ENCODE measurements at regions not wholly inside any gene's neighbourhood (a gene's known extent, or its start where the extent isn't known, plus 50 kb on each side); places are given as distances from the start of the nearest gene placed in this dataset.

DNA sequence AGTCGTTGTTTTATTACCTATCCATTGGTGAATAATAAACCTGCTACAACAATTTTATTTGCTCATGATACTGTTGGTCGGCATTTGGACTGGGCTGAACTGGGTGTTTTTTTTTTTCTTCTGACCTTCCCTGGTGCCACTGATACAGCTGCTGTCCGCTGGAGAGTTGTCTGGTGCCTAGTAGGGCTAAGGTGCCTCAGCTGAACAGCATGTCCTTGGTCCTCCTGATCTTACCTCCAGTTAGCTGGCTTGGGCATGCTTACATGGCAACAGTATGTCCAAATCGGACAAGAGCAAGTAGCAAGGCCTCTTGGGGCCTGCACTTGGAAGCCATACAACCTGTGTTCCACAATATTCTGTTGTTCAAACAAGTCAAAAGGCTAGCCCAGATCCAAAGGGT lies 563.4 kb downstream of the BMP2 start:
- no peak for DNase-seq (ENCODE audit: low read depth in 2 of 2)

- no peak for DNase-seq (ENCODE audit: low read depth in 2 of 2)
Observed at GRCh38 chr20:7332169-7332568, 564.7 kb downstream of the BMP2 start.

- DNase-seq (ENCODE audit: low read depth in 2 of 2) = no peak
Observed at GRCh38 chr20:7333841-7334240, 566.4 kb downstream of the BMP2 start.

GRCh38 chr20:7346026-7346425 lies 578.5 kb downstream of the BMP2 start:
- DNase-seq (ENCODE audit: low read depth in 2 of 2) = no peak

GRCh38 chr20:7346562-7346961 lies 579.1 kb downstream of the BMP2 start:
- DNase-seq (ENCODE audit: low read depth in 2 of 2) = no peak

DNA sequence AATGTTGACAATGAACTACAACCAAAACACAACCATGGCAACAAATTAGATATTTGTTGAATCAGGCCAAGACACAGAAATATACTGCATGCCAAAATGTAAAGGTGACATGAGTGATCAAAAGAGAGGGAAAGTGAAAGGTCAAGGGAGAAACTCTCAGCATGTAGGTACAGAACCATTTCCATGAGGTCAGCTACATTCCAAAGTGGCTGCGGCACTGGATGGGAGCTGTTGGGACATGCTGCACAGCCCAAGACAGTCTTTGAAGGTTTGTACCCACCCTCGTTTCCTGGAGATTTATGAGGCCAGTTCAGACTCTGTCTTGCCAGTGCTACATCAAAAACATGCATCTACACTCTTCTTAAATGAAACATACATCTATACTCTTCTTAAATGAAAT lies 579.9 kb downstream of the BMP2 start:
- DNase-seq (ENCODE audit: low read depth in 2 of 2) = no peak

DNA sequence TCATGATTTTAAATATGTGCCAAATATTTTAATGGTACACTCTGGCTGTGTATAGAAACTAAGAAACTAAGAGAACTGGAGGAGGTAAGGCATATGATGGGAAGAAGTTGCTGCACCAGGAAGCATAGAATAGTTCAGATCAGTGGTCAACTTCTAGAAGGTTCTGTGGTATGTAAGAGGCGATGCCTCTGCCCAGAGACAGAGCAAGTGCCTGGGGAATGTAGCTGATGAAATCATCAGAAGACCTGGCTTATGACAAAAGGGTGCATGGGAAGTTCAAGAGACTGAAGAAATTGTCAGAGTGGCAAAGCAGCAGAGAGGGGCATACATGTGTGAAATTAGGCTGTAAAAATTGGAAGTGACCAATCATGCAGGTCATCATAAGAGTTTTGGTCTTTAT lies 580.8 kb downstream of the BMP2 start:
- DNase-seq (ENCODE audit: low read depth in 2 of 2) = no peak

DNA sequence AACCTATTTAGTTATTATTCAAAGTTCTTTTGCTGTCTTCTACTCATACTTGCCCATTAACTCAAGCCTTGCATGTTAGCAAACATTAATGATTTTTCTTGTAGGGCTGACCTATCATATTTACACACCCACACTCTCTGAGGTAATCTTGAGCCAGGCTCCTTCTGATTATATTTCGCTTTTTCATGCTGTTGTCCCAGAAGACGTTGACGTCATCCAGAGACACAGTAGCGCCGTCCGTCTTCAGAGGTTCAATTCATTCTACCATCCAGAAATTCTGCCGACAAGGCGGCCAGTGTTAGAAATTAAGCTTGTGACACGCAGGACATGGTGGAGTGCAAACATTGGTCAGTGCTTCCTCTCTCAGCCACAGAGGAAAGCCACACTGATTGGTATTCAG lies 584.7 kb downstream of the BMP2 start:
- no peak for DNase-seq (ENCODE audit: low read depth in 2 of 2)

DNA sequence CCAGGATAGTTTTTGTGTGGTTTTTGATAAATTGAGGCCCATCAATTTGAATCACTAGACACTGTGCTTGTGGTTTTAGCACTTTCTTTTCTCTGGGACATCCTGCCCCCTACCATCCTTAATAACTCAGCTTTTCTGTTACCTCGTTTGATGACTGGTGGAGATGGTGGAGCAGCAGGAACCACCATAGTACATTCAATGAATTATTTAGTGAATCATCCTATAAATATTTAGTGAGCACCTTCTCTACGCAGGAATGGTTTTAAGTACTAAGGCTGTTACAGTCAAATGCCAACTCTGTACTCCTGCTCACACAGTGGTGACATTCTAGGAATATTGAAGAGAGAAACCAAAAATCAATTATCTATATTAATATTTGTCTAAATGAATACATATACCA lies 585.2 kb downstream of the HAO1 start:
- no peak for DNase-seq (ENCODE audit: low read depth in 2 of 2)

GRCh38 chr20:7358670-7359069 lies 581.6 kb downstream of the HAO1 start:
- peak in 1 of 2 donors; percentile 1 for DNase-seq (ENCODE audit: low read depth in 2 of 2)

DNA sequence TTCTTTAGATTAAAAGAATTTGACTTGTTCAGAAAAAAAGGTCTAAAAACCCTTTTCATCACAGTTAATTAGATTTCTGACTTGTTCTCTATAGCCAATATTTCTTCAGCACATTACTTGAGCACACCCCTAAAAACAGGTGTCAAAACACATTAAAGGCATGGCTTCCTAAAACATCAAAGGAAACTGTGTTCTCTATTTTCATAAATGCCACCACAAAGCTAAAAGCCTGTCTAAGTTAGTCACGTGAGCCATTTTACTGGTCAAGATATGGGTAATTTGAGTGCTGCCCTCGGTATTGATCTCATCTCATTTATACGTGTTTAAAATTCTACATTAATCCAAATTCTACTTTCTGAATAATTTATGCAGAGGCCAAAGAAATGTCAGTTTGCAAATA lies 580.5 kb downstream of the HAO1 start:
- DNase-seq (ENCODE audit: low read depth in 2 of 2) = no peak

- no peak for DNase-seq (ENCODE audit: low read depth in 2 of 2)
Observed at GRCh38 chr20:7361321-7361720, 578.9 kb downstream of the HAO1 start.

GRCh38 chr20:7361931-7362330 lies 578.3 kb downstream of the HAO1 start:
- no peak for DNase-seq (ENCODE audit: low read depth in 2 of 2)

GRCh38 chr20:7362601-7363000 lies 577.7 kb downstream of the HAO1 start:
- no peak for DNase-seq (ENCODE audit: low read depth in 2 of 2)

DNA sequence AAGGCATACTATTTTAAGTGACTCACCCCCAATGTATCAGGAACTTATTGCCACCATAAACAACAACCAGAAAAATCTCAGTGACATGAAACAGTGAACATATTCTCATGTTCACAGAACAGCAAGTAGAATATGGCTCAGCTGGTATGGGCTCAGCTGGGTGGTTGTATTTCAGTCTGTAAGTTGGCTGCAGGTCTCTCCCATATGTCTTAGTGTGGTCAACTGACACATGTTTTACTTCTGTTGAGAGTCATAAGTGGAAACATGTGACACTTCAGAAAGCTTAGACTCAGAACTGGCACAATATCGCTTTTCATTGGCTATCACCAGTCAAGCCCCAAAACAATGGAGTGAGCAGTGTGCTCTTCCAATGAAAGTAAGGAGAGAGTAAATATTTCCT lies 574.1 kb downstream of the HAO1 start:
- no peak for DNase-seq (ENCODE audit: low read depth in 2 of 2)

GRCh38 chr20:7371518-7372163 lies 568.6 kb downstream of the HAO1 start:
- no peak for DNase-seq (ENCODE audit: low read depth in 2 of 2)

- peak; percentile 12 to 34 for DNase-seq (ENCODE audit: low read depth in 2 of 2)
Observed at GRCh38 chr20:7375905-7376304, 564.4 kb downstream of the HAO1 start.

DNA sequence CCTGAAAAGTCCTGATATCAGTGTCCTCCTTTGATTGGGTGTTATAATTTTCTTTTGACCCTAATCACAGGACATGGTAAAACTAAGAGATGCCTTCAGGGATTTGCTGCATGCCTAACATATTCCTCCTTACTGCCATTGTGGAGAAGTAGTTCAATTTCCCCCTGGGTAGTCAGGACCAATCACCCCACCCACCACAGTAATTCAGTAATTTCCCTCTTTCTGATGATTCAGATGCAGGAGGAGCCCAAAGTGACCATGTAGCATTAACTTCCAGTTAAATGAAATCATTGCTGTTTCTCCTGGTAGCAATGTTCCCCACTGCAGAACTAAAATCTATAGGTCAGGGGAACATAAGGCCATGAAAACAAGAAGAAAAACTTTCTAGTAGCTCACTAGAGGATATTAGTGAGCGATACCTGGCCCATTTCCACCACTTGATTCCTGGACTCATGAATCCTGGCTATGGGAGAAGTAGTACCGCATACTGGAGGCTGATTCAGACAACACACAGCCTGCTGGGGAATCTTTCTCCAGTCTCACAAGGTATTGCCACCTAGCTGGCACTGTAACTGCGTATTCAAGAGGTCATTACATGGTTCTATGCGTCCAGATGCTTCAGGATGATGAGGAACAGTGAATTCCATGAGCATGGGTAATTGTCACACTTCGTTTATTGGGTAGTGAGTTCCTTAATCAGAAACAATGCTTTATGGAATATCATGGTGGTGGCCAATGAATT lies 561.2 kb downstream of the HAO1 start:
- no peak for DNase-seq (ENCODE audit: low read depth in 2 of 2)

GRCh38 chr20:7379621-7380220 lies 560.5 kb downstream of the HAO1 start:
- no peak for DNase-seq (ENCODE audit: low read depth in 2 of 2)

GRCh38 chr20:7383216-7383615 lies 557.0 kb downstream of the HAO1 start:
- DNase-seq (ENCODE audit: low read depth in 2 of 2) = no peak

GRCh38 chr20:7387638-7388193 lies 552.5 kb downstream of the HAO1 start:
- no peak for DNase-seq (ENCODE audit: low read depth in 2 of 2)

GRCh38 chr20:7389216-7389615 lies 551.0 kb downstream of the HAO1 start:
- DNase-seq (ENCODE audit: low read depth in 2 of 2) = no peak
